ENCODE measurements at regions not wholly inside any gene's neighbourhood (a gene's known extent, or its start where the extent isn't known, plus 50 kb on each side); places are given as distances from the start of the nearest gene placed in this dataset.

GRCh38 chr3:55413236-55413635, 73.9 kb downstream of the WNT5A start:
- DNase-seq (ENCODE audit: low spot score): no peak

GRCh38 chr3:55412545-55412944, 74.6 kb downstream of the WNT5A start:
- DNase-seq (ENCODE audit: low spot score): no peak

GRCh38 chr3:55409806-55410205, 77.3 kb downstream of the WNT5A start:
- DNase-seq (ENCODE audit: low spot score): no peak

GRCh38 chr3:55408193-55408826, 78.8 kb downstream of the WNT5A start:
- DNase-seq (ENCODE audit: low spot score): no peak

GRCh38 chr3:55407426-55407820, 79.7 kb downstream of the WNT5A start:
- no peak for DNase-seq (ENCODE audit: low spot score)

GRCh38 chr3:55406696-55407425, 80.2 kb downstream of the WNT5A start:
- no peak for DNase-seq (ENCODE audit: low spot score)

GRCh38 chr3:55405436-55405835, 81.7 kb downstream of the WNT5A start:
- peak; percentile 5 for DNase-seq (ENCODE audit: low spot score)

GRCh38 chr3:55402886-55403609, 84.1 kb downstream of the WNT5A start:
- DNase-seq (ENCODE audit: low spot score): no peak

GRCh38 chr3:55380561-55380960, 106.5 kb downstream of the WNT5A start:
- no peak for DNase-seq (ENCODE audit: low spot score)

- DNase-seq (ENCODE audit: low spot score): no peak
Observed at GRCh38 chr3:55376753-55377347, 110.3 kb downstream of the WNT5A start.

GRCh38 chr3:55373423-55373822, 113.7 kb downstream of the WNT5A start:
- no peak for DNase-seq (ENCODE audit: low spot score)

GRCh38 chr3:55370272-55370671, 116.8 kb downstream of the WNT5A start:
- no peak for DNase-seq (ENCODE audit: low spot score)

- no peak for DNase-seq (ENCODE audit: low spot score)
Observed at GRCh38 chr3:55369141-55369847, 117.8 kb downstream of the WNT5A start.

GRCh38 chr3:55368366-55368765, 118.7 kb downstream of the WNT5A start:
- no peak for DNase-seq (ENCODE audit: low spot score)

GRCh38 chr3:55367384-55367783, 119.7 kb downstream of the WNT5A start:
- DNase-seq (ENCODE audit: low spot score): no peak

GRCh38 chr3:55364421-55364820, 122.7 kb downstream of the WNT5A start:
- no peak for DNase-seq (ENCODE audit: low spot score)

- no peak for DNase-seq (ENCODE audit: low spot score)
Observed at GRCh38 chr3:55362210-55362960, 124.7 kb downstream of the WNT5A start.

GRCh38 chr3:55357796-55358195, 129.3 kb downstream of the WNT5A start:
- DNase-seq (ENCODE audit: low spot score): no peak

- DNase-seq (ENCODE audit: low spot score): no peak
Observed at GRCh38 chr3:55352668-55353067, 134.4 kb downstream of the WNT5A start.

- DNase-seq (ENCODE audit: low spot score): no peak
Observed at GRCh38 chr3:55349851-55350250, 137.3 kb downstream of the WNT5A start.

All from activated CD4-positive, alpha-beta T cell treated with anti-CD3 and anti-CD28 coated beads, Interleukin-2, Interleukin-4, amounts not matched to agents 100 ng/mL and 50 ng/mL, durations not matched to agents 16 hours and 8 hours (primary cell).